H1 (cell line): ENCODE measurements at regions not wholly inside any gene's neighbourhood (a gene's known extent, or its start where the extent isn't known, plus 50 kb on each side); places are given as distances from the start of the nearest gene placed in this dataset.
A peak's percentile ranks its signal among the peaks of the same experiment; 100 is the strongest.
"Not testable (repeated sequence)": the region's sequence is repeated elsewhere in the genome, so short reads cannot be mapped to it uniquely, and the experiment has no call there.

ENCODE experiments used
- CTCF ChIA-PET: fragments of 300-600 bp; sonication (Branson Sonifier 250); formaldehyde crosslinking; loops from one replicate; lab custom pipeline; 2021; ENCODE audit not compliant: partially characterized antibody; lab: Charles Lee
- POLR2A ChIA-PET: fragments of 300-600 bp; sonication (Branson Sonifier 250); formaldehyde crosslinking; loops from one replicate; lab custom pipeline; 2021; ENCODE audit warnings: inconsistent platforms; ENCODE audit not compliant: partially characterized antibody; lab: Charles Lee
- DNase-seq, 2 experiments: peaks; one replicate each; pipeline versions ENCODE4 v3.0.0 to v3.0.0-alpha.2; 2010 to 2022; ENCODE audit warnings: low spot score in 2 of 2, low read depth in 1 of 2, mixed read lengths in 1 of 2
- FAIRE-seq: peaks from 2 replicates; lab custom pipeline; 2011; peaks lifted over from hg19 to GRCh38; lab: Jason Lieb, UNC
- H2AFZ ChIP-seq: 2 replicates; pipeline ENCODE4 v1.8.1; 2012; ENCODE audit warnings: low read length, inconsistent platforms
- H2AK5ac ChIP-seq: 2 replicates; pipeline ENCODE4 v1.6.1; 2013; ENCODE audit warnings: low read depth, low read length
- H2BK120ac ChIP-seq: replicated peaks from 2 replicates; pipeline ENCODE3; 2013; ENCODE audit warnings: low read depth, low read length, inconsistent platforms
- H2BK12ac ChIP-seq: 2 replicates; pipeline ENCODE4 v1.6.1; 2013; ENCODE audit warnings: low read depth, low read length
- H2BK15ac ChIP-seq: 2 replicates; pipeline ENCODE4 v1.6.1; 2013; ENCODE audit warnings: low read length
- H2BK20ac ChIP-seq: 2 replicates; pipeline ENCODE4 v1.6.1; 2013; ENCODE audit warnings: low read length
- H2BK5ac ChIP-seq: 2 replicates; pipeline ENCODE4 v1.6.1; 2013; ENCODE audit warnings: low read depth, low read length
- H3K14ac ChIP-seq: 2 replicates; pipeline ENCODE4 v1.6.1; 2013; ENCODE audit warnings: inconsistent platforms; ENCODE audit not compliant: insufficient read length
- H3K18ac ChIP-seq: 2 replicates; pipeline ENCODE4 v1.6.1; 2013; ENCODE audit warnings: low read length; ENCODE audit errors: extremely low read depth
- H3K23ac ChIP-seq: 2 replicates; pipeline ENCODE4 v1.6.1; 2013; ENCODE audit warnings: inconsistent platforms; ENCODE audit not compliant: insufficient read length
- H3K23me2 ChIP-seq: 2 replicates; pipeline ENCODE4 v1.6.1; 2013; ENCODE audit warnings: low read depth, low read length
- H3K27ac ChIP-seq: 2 replicates; pipeline ENCODE4 v1.6.1; 2011; ENCODE audit warnings: low read depth, low read length, inconsistent platforms
- H3K27me3 ChIP-seq, 4 experiments: replicated peaks in 1 of 4; 1 replicate in 1 of 4; 2 replicates in 3 of 4; pipeline versions ENCODE4 v1.6.1 to v1.8.1; 2011 to 2013; ENCODE audit warnings: low read length in 3 of 4, mild to moderate bottlenecking in 3 of 4, inconsistent platforms in 2 of 4, mixed read lengths in 2 of 4, moderate library complexity in 1 of 4; ENCODE audit not compliant: control insufficient read depth in 3 of 4, insufficient read depth in 3 of 4; ENCODE audit errors: extremely low read depth in 1 of 4
- H3K36me3 ChIP-seq, 4 experiments: 2 replicates each; pipeline versions ENCODE4 v1.6.1 to v1.8.1; 2011 to 2013; ENCODE audit warnings: mild to moderate bottlenecking in 4 of 4, low read length in 3 of 4, moderate library complexity in 2 of 4, control low read depth in 1 of 4, inconsistent platforms in 1 of 4; ENCODE audit not compliant: insufficient read depth in 4 of 4, control insufficient read depth in 2 of 4
- H3K4ac ChIP-seq: replicated peaks from 2 replicates; pipeline ENCODE3; 2013; ENCODE audit warnings: low read length, low read depth, mixed read lengths, inconsistent platforms; ENCODE audit not compliant: insufficient read length
- H3K4me1 ChIP-seq, 4 experiments: replicated peaks in 1 of 4; 1 replicate in 1 of 4; 2 replicates in 3 of 4; pipeline versions ENCODE4 v1.6.1 to v1.8.1; 2011 to 2013; ENCODE audit warnings: low read length in 3 of 4, inconsistent platforms in 2 of 4, mixed read lengths in 1 of 4; ENCODE audit not compliant: insufficient read depth in 4 of 4, control insufficient read depth in 3 of 4
- H3K4me2 ChIP-seq, 2 experiments: 2 replicates each; pipeline versions ENCODE4 v1.6.1 to v1.8.1; 2011 to 2013; ENCODE audit warnings: low read depth in 2 of 2, low read length in 2 of 2, control low read depth in 1 of 2, inconsistent platforms in 1 of 2, mild to moderate bottlenecking in 1 of 2; ENCODE audit not compliant: insufficient read depth in 1 of 2
- H3K4me3 ChIP-seq, 4 experiments: fragments of 200-600, 300-600 bp in 1 of 4; sonication (generic), shearing (Covaris generic), sonication (Bioruptor Twin) in 1 of 4; 2 replicates each; pipeline versions ENCODE4 v1.5.1 to v1.8.1; 2011 to 2016; ENCODE audit warnings: low read length in 4 of 4, low read depth in 3 of 4, control low read depth in 2 of 4, inconsistent platforms in 2 of 4, mild to moderate bottlenecking in 2 of 4, mixed read lengths in 1 of 4, moderate library complexity in 1 of 4; ENCODE audit not compliant: insufficient read depth in 2 of 4; ENCODE audit errors: extremely low read depth in 1 of 4
- H3K56ac ChIP-seq: replicated peaks from 2 replicates; pipeline ENCODE3; 2013; ENCODE audit warnings: low read depth, mild to moderate bottlenecking, mixed read lengths, low read length, inconsistent platforms; ENCODE audit not compliant: insufficient read length
- H3K79me1 ChIP-seq: 2 replicates; pipeline ENCODE4 v1.6.1; 2013; ENCODE audit warnings: low read depth, low read length, control low read depth
- H3K79me2 ChIP-seq, 2 experiments: 2 replicates each; pipeline versions ENCODE4 v1.6.1 to v1.8.1; 2012 to 2013; ENCODE audit warnings: low read length in 2 of 2, mild to moderate bottlenecking in 2 of 2, inconsistent platforms in 1 of 2; ENCODE audit not compliant: insufficient read depth in 2 of 2, control insufficient read depth in 1 of 2
- H3K9ac ChIP-seq, 4 experiments: replicated peaks in 1 of 4; 1 replicate in 1 of 4; 2 replicates in 3 of 4; pipeline versions ENCODE4 v1.6.1 to v1.8.1; 2011 to 2013; ENCODE audit warnings: low read depth in 3 of 4, low read length in 3 of 4, control low read depth in 2 of 4, mild to moderate bottlenecking in 2 of 4, moderate library complexity in 2 of 4, inconsistent platforms in 1 of 4; ENCODE audit errors: extremely low read depth in 1 of 4
- H3K9me3 ChIP-seq, 2 experiments: 2 replicates each; pipeline versions ENCODE4 v1.6.1 to v1.8.1; 2012 to 2013; ENCODE audit warnings: mild to moderate bottlenecking in 2 of 2, moderate library complexity in 2 of 2, control low read depth in 1 of 2, inconsistent platforms in 1 of 2, low read depth in 1 of 2, low read length in 1 of 2, mixed read lengths in 1 of 2; ENCODE audit not compliant: insufficient read depth in 2 of 2
- H4K20me1 ChIP-seq, 2 experiments: replicated peaks in 1 of 2; 2 replicates each; pipeline versions ENCODE3 to v1.8.1; 2011 to 2013; ENCODE audit warnings: inconsistent platforms in 2 of 2, low read length in 2 of 2, mild to moderate bottlenecking in 1 of 2; ENCODE audit not compliant: insufficient read depth in 2 of 2, control insufficient read depth in 1 of 2
- H4K5ac ChIP-seq: 2 replicates; pipeline ENCODE4 v1.6.1; 2013; ENCODE audit warnings: low read length, low read depth, mixed read lengths, inconsistent platforms; ENCODE audit not compliant: insufficient read length
- H4K8ac ChIP-seq: 2 replicates; pipeline ENCODE4 v1.8.0; 2013; ENCODE audit warnings: mild to moderate bottlenecking, moderate library complexity, low read length, inconsistent platforms; ENCODE audit not compliant: insufficient read depth; ENCODE audit errors: extremely low read depth
- H4K91ac ChIP-seq: replicated peaks from 2 replicates; pipeline ENCODE3; 2013; ENCODE audit warnings: low read length, mixed read lengths, inconsistent platforms; ENCODE audit not compliant: insufficient read length
- RAD21 ChIP-seq, 2 experiments: IDR thresholded peaks in 1 of 2; conservative IDR thresholded peaks in 1 of 2; 2 replicates each; pipeline ENCODE4 v1.6.1; 2011; ENCODE audit warnings: low read depth in 2 of 2, low read length in 2 of 2, improper control_type of control experiment in 1 of 2, inconsistent platforms in 1 of 2, mild to moderate bottlenecking in 1 of 2, moderate library complexity in 1 of 2
- WGBS, 2 experiments: shearing (Covaris generic) in 1 of 2; methylation state at CpG; one replicate each; pipeline versions ENCODE4 v1.1.6 to v1.1.7; 2013 to 2015; ENCODE audit warnings: low lambda C conversion rate in 2 of 2, mixed read lengths in 2 of 2, inconsistent platforms in 1 of 2, low coverage in 1 of 2, missing lambda C conversion rate in 1 of 2; ENCODE audit not compliant: insufficient replicate concordance in 2 of 2, insufficient coverage in 1 of 2, insufficient read length in 1 of 2; ENCODE audit errors: extremely low coverage in 1 of 2, missing lambda C conversion rate in 1 of 2; 5-methylcytosine and 5-hydroxymethylcytosine counted together
- TF ChIP-seq, protein P1 (sequence below), 3 experiments: IDR thresholded peaks; 1 replicate in 2 of 3; 2 replicates in 1 of 3; pipeline versions ENCODE4 v1.5.1 to v1.6.1; 2011; ENCODE audit warnings: low read length in 3 of 3, mild to moderate bottlenecking in 3 of 3, inconsistent platforms in 2 of 3, low read depth in 1 of 3, moderate library complexity in 1 of 3; ENCODE audit not compliant: insufficient read depth in 1 of 3; ENCODE audit errors: control extremely low read depth in 1 of 3

GRCh38 chr21:31785237-31786163, 53.6 kb upstream of the SCAF4 start:
- H3K18ac ChIP-seq, H4K91ac ChIP-seq, H4K8ac ChIP-seq, H2AFZ ChIP-seq, H3K27me3 ChIP-seq, H3K4me3 ChIP-seq, H3K27ac ChIP-seq, H3K79me2 ChIP-seq, H3K56ac ChIP-seq, H2BK120ac ChIP-seq, H3K4me2 ChIP-seq, H2BK20ac ChIP-seq, H2BK15ac ChIP-seq, H3K9ac ChIP-seq, H4K20me1 ChIP-seq, H3K14ac ChIP-seq, H3K9me3 ChIP-seq, H2BK12ac ChIP-seq, H2AK5ac ChIP-seq, POLR2A ChIA-PET, H3K4me1 ChIP-seq, H2BK5ac ChIP-seq, H3K79me1 ChIP-seq, H4K5ac ChIP-seq, H3K4ac ChIP-seq, H3K23ac ChIP-seq, H3K36me3 ChIP-seq: not testable (repeated sequence)
- H3K23me2 ChIP-seq, result peaks cover 11% of the 10 kb centered on the region; the same call in 1 of the 2 replicates
- TF ChIP-seq, protein P1, sequence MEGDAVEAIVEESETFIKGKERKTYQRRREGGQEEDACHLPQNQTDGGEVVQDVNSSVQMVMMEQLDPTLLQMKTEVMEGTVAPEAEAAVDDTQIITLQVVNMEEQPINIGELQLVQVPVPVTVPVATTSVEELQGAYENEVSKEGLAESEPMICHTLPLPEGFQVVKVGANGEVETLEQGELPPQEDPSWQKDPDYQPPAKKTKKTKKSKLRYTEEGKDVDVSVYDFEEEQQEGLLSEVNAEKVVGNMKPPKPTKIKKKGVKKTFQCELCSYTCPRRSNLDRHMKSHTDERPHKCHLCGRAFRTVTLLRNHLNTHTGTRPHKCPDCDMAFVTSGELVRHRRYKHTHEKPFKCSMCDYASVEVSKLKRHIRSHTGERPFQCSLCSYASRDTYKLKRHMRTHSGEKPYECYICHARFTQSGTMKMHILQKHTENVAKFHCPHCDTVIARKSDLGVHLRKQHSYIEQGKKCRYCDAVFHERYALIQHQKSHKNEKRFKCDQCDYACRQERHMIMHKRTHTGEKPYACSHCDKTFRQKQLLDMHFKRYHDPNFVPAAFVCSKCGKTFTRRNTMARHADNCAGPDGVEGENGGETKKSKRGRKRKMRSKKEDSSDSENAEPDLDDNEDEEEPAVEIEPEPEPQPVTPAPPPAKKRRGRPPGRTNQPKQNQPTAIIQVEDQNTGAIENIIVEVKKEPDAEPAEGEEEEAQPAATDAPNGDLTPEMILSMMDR (IDR thresholded peaks at IDR 0.05; ENCODE audit: control extremely low read depth in 1 of 3, insufficient read depth in 1 of 3, low read depth in 1 of 3, low read length in 3 of 3), result peak in 2 of 3 experiments; percentile 71 to 77; a peak in 3 of 4 replicates
- TF ChIP-seq RAD21 (IDR thresholded peaks at IDR 0.05 in 1 of 2, conservative IDR thresholded peaks at IDR 0.05 in 1 of 2; ENCODE audit: low read depth in 2 of 2, low read length in 2 of 2), result peak; percentile 75 to 82
- DNase-seq, result peak; percentile 25 to 80
- CTCF ChIA-PET, result interaction anchor here (0.7 to 1.8 kb wide), 34 partner anchors 9 to 815 kb away, joined by 3 to 16 read pairs (median 4); partner anchors contain the start of gene HUNK
- 84% methylated on average over 11 of the region's 11 CpGs; no CpG with 5 or more reads in 1 of the 2 experiments for WGBS, 2 experiments
- peak; percentile 90 for FAIRE-seq
